Right hindlimb (tissue), 1 donor: ENCODE measurements at regions not wholly inside any gene's neighbourhood (a gene's known extent, or its start where the extent isn't known, plus 50 kb on each side); places are given as distances from the start of the nearest gene placed in this dataset.
"Not testable (repeated sequence)": the region's sequence is repeated elsewhere in the genome, so short reads cannot be mapped to it uniquely, and the experiment has no call there.

Experiments used
- DNase-seq: peaks from one replicate; pipeline ENCODE4 v3.0.0-alpha.2; 2018

DNA sequence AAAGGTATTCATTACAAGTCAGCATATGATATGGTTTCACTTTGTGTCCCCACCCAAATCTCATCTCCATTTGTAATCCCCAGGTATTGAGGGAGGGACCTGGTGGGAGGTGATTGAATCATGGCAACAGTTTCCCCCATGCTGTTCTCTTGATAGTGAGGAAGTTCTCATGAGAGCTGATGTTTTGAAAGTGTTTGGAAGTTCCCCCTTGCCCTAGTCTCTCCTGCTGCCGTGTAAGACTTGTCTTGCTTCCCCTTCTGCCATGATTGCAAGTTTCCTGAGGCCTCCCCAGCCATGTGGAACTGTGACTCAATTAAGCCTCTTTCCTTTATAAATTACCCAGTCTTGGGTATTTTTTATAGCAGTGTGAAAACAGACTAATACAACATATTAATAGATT, 213.7 kb upstream of the ADRA1D start:
- not testable (repeated sequence) for DNase-seq

DNA sequence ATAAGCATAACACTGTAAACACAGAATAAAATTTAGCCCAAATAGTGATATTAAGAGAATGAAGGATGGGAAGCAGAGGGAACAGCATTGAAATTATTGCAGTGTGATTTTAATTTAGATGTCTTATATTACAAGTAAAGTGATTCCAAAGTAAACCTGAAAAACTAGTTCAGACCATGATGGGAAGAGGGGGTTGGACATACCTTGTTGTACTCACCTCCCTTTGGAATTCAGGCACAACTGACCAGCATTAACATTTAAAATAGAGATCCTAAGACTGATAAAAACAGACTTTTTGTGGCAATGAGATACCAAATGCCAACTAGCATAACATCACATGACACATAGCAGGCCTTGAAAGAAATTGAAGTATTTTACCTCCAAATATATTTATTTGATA, 210.0 kb upstream of the ADRA1D start:
- DNase-seq = no peak

DNA sequence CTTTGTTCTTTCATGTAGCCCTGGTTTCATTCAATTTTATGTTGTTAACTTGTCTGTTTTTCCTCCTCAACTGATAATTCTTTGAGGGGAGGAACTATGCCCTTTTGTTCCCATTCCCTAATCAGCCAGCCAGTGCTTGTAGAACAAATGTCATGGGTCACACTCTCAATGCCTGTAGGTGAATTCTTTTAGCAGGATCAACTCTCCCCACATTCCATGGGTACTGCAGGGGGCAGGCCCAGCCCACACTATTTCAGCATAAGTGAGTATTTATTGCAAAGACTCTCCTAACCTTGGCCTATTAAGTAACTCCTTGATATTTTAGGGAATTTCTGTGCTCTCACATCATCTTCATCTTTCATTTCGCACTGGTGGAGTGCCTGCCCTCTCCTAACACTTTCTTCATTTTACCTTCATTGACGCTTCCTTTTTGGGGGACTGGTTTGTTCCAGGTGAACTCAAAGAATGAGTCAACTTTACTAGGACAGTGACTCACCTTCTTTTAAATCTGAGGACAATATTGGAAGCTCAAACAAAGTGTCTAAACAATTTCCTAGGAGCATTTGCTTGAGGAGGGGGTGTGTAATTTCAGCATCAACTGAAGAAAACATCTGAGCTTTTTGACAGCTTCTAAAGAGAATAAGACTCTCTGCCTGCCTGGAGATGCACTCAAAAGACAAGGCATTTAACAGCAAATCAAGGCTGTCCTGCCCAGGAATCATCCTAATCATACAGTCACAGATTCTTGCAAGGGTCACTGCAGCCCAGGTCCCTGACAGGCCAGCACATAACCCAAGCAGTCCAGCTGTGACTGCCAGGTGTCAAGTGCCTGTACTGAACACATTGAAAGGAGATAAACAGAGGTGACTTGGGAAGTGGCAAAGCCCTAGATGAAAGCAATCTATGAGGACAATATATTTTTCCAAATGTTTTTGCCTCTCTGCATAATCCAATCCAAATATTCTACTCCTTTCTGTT, 208.8 kb upstream of the ADRA1D start:
- DNase-seq = no peak

DNA sequence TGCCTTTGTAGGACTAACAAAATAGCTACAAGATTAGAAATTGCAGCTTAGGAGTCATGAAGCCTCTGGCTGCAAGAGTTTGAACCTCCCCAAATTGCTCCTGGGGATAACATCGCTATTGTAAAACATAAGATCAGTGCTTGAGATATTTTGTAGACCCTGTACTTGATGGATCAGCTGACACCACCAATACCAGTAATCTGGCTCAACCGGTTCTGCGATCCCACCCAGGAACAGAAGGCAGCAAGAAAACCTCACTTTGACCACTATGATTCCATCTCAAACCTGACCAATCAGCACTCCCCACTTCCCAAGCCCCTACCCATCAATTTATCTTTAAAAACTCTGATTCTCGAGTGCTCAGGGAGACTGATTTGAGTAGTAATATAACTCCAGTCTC, 206.9 kb upstream of the ADRA1D start:
- DNase-seq = no peak

DNA sequence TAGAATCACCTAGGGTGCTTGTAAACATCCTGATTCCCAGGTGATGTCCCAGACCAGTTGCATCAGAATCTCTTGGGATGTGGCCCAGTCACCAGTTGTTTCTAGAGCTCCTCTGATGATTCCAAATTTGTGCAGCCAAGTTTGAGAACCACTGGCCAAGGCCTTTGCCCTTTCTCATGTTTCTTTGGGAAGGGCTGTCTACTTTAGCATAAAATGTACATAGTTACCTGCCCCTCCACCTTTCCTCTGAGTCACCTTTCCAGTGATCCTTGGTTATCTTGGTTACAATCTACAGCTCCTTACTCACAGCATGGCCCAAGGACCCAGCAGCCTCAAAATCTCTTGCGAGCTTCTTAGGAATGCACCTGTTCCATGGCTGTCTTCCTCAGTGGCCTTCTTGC, 206.2 kb upstream of the ADRA1D start:
- DNase-seq = no peak

DNA sequence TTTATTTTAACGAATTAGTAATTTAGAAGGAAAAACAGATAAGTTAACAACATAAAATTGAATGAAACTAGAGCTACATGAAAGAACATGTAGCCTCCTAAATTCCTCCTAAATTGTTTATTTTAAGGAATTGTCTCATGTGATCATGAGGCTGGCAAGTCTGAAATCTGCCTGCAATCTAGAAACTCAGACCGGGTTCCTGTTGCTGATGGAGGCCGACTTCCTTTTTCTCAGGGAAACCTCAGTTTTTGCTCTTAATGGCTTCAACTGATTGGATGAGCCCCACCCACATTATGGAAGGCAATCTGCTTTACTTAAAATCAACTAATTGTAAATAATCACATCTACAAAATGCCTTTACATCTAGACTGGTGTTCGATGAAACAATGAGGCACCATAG, 205.0 kb upstream of the ADRA1D start:
- no peak for DNase-seq

DNA sequence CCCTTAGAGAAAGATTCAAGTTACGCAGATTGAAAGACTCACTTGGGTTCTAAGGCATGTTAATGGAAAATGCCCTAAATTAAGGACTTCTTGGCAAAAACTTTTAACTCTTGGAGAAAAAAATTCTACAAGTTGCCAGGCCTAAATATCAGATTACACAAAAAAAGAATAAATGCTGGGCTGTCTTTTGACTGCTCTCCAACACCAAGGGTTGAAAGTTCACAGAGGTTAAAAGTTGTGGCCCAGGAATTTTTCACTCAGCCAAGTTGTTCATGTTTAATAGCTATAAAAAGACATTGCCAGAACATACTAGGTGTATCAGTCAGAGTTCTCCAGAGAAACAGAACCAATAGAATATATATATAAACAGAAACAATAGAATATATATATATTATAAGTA, 204.3 kb upstream of the ADRA1D start:
- no peak for DNase-seq

DNA sequence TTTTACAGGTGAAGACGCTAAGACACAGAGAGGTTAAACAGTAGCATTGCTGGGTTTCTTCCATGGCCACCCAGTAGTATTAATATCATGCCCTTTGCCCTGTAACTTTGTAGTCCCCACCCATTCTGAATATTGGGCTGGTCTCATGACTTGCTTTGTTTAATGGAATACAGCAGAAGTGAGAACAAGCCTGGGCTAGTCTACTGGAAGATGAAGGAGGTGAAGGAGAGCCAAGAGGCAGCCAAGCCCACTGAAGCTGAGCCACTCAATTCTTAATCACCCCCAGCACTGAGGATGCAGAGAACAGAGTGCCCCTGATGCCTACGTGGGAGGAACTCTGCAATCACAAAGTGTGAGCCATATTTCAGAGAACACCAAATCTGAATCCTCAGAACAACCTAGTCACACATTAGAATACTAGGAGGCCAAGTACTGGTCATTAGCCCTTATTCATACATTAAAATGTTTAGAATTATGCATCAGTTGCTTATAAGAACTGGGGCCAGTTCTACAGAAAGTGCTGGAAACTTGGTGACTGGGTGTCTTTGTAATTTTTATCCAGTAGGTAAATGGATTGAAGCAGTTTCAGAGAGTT, 202.5 kb upstream of the ADRA1D start:
- DNase-seq = no peak

DNA sequence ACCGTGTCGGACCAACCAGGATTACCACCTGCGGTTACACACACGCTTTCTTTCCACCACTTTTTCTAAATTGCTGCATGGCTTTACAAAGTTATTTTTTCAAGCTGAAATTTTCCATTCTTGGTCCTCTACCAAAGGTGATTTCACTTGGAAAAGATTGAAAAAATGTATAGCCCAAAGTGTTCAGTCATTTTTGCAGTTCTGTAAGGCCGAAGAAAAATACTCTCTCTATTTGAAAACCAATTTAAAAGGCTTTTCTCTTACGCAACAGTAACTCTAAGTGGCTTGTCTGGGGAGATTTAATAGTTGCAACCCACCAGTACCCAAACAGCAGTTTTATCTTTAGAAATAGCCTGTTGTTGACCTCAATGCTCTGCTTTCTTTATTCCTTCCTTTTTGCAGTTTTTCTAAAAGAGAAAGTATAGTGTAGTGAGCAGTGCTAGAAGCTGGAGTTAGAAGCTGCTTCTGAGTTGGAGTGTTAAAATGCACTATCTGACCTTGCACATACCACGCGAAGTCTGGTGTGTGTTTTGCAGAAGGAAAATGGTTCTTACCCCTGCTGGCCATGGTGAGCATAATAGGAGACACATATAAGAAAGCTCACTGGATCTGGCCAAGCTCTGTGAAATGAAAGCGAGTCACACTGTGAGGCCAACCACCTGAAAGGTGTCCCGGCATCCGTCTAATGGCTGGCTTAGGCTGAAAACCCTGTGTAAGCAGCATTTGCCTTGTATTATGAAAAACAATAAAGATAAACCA, 201.0 kb upstream of the ADRA1D start:
- DNase-seq = peak; percentile 26

DNA sequence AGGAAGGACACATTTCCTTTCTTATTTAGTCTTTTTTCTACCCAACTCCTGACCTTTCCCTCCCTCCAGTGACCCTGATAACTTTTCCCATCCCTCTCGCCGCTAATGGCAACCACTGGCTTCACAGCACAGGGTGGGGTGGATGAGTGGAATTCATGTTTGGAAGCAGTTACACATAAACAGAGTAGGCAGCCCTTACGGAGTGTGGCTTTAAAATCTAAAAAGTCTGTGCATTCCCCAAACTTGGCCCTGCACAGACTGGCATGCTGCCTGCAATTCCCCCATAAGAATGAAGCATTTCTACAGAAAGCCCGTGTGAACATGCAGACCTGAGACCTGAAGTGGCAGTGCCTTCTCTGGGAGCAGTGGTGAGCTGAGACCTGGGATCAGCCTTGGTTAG, 196.7 kb upstream of the ADRA1D start:
- no peak for DNase-seq

DNA sequence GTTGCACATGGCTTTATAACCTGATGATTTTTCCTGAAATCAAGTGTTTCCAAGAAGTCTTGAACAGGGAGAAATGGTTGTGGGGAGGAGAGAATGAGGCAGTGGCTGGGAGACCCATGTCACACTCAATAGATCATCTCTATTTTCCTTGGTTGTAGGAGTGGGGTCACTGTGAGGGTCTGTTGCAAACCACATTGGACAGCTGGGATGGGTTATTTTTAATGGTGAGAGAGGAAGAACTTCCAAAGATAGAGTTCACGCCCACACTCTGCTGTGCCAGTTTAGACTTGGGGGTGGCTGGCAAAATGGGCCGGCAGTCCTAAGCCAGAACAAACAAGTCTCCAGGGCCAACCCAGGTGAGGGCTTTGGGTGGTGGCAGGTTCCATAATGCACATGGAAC, 196.2 kb upstream of the ADRA1D start:
- no peak for DNase-seq

DNA sequence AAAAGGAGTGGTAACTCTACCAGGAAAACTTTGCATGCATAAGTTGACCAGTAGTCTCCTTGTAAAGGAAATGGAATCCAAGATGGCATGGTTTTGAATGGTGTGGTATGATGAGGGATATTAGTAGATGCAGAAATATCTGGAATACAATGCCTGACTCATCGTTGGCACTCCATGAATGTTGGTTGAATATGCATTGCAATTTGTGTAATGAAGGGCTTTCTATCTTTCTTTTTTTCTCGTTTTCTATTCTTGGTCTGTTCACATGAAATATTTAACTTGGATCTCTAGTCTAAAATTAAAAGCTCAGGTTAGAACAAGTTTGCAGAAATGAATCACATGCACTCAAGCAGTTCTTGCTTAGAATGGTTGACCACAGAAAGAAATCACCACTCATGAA, 195.3 kb upstream of the ADRA1D start:
- no peak for DNase-seq

DNA sequence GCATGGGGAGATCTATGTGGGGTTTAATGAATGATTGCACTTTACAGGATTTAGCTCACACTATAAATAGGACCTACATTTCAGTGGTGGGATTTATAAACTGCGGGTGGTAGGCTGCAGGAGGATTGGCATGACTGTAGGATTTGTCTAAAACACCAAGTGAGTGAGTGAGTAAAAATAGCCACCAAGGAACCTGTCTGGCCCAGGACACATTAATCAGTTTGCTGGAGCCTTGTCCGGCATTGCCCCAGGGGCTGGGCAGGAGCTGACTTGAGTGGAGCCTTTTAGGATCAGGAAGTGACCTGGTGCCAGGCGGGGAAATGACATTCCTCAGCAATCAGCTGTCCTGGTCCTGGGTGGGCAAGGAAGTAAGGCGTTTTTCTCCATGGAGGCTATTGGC, 193.9 kb upstream of the ADRA1D start:
- no peak for DNase-seq

DNA sequence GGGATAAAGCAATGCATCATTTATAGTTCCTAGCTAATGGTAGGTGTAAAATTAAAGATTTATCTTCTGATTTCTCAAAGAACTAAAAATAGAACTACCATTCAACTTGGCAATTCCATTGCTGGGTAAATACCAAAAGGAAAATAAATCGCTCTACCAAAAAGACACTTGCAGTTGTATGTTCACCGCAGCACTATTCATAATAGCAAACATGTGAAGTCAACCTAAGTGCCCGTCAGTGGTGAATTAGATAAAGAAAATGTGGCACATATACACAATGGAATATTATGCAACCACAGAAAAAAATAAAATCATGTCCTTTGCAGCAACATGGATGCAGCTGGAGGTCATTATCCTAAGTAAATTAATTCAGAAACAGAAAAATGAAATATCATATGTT, 192.8 kb upstream of the ADRA1D start:
- no peak for DNase-seq

DNA sequence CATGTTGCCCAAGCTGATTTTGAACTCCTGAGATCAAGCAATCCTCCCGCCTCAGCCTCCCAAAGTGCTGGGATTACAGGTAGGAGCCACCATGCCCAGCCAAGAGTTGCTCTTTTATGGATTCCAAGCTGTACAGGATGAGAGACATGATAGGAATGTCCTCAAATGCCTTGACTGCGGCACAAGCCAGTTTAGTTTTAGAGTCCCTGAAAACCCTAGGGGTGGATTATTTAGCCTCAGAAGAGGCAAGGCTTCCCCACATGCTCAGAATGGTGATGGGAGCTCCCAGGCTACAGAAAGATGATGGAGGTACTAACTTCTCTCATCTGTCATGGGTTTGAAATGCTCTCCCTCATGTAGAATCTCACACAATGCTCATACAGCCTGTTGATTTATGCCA, 192.1 kb upstream of the ADRA1D start:
- no peak for DNase-seq

DNA sequence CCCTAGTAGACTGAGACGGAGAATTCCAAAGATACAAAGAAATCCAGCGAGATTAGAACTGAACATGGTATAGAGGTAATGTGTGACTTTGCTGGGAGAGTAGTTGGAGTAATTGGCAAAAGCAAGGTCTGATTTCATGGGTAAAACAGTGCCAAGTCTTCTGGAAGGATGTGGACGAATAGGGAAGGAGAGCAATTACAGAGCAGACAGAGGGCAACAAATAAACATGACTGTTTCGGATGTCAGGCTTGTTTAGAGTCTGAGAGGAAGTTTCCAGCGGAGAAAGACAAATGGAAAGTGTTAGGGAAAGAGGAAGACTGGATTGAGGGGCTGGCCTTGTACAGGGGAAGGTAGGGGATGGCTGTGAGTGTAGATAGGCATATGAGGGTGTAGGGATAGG, 190.4 kb upstream of the ADRA1D start:
- no peak for DNase-seq

DNA sequence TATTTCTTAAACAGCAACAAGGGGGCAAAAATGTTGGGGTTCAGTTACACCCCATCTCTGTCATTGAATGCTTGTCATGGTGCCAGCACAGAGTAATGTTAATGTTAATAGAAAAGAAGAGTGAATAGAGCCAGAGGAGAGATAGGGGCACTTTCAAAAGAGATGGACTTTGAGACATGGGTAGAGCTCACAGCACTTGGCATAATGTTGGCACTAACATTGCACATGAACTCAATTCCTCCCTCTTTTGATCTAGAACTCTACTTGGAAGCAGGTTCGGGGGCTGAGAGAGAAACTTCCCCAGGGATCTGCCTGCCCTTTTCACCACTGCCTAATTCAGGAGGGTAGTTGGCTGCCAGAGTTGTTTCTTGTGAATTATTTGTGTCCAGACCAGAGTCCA, 188.0 kb upstream of the ADRA1D start:
- DNase-seq = no peak

DNA sequence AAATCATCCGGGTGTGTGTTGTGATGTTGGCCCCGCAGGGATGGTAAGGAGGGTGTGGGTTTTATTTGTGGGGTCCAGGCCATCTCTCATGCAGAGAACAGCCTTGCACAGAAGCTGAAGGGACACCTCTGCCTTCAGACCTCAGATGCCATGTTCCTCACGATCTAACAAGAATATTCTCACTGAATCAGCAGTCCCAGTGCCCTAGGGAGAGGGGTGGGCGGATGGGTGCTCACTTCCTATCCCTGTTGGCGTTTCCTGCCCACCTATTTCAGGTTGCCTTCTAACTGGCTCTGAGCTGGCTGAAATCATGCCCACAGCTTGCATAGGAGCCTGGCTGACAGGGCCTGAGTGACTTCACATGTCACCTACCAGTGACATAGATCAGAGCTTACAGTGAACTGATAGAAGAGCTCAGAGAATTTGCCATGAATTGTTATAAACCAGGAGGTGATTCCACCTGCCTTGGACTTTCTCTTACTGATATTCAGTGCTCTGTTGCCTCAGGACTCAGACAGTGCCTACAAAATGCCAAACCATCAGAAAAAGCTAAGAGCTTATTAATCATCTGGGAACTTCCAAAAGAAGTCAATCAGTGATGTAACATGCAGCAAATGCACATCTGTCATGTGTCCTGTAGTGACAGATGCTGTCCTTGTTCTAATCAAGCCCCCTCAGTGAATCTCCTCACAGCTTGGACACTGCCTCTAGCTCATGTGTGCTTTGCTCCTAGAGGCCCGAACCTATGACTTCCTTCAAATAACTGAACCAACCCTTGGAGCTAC, 186.8 kb upstream of the ADRA1D start:
- DNase-seq = no peak

DNA sequence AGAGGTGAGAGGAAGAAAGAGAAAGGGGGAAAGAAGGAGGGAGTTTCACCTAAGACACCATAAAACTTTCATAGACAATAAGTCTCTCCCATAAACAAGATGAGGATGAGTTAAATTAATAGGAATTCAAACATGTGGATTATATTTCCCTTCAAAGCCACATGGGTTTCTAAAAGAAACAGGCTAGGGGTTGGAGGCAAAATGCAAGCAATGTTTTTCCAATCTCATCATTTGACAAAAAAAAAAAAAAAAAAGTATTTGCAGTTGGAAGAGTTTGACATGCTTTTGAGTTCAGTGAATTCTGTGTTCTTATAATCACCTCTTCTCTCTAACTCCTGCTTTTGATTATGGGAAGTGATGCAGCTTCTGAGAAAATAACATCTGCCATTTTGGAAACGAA, 186.1 kb upstream of the ADRA1D start:
- DNase-seq = no peak

DNA sequence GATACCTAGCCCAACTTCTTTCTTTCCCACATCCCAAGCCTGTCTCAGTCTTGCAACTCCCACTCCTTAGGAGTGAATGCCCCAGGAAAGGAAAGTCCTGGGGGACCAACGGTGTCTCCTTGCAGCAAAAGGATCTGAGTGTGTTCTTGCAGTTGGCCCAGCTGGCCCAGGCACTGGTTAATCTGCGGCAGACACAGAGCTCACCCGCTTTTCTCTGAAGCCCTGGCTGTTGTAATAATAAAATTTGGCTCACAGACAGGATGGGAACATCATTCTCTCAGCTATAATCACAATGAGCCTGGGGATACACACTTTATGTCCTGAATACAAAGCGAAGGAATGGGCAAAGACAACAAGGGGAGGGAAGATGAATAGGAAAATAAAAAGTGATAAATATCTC, 185.6 kb upstream of the ADRA1D start:
- no peak for DNase-seq

DNA sequence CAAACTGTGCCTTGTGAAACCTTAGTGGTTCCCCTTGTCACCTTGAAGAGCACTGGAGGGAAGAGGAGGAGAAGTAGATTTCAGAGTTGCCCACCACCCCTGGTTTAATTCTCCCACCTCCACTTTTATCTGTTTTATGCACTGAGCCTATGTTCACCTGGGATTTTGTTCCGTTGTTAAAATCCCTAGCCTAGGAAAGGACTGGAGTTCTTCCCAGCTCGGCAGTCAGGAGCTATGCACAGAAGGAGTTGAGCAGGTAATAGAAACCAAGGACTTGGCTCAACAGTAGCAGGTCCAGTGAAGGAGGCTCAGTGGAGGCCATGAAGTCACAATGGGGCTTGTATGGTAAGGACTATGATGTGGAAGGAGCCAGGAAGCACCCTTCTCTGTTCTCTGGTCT, 182.4 kb upstream of the ADRA1D start:
- DNase-seq = no peak

DNA sequence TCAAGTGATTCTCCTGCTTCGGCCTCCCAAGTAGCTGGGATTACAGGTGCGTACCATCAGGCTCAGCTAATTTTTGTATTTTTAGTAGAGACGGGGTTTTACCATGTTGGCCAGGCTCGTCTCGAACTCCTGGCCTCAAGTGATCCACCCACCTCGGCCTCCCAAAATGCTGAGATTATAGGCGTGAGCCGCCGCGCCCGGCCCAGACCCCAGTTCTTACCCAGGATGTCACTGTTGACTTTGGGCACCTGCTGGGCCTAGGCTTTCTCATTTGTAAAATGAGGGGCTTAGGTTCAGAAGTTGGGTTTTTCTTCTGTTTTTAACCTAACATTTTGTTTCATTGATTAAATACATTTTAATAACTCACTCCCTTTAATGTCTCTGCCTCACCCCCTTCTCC, 181.7 kb upstream of the ADRA1D start:
- DNase-seq = not testable (repeated sequence)
